PFSK-1 (cell line): ENCODE measurements at regions not wholly inside any gene's neighbourhood (a gene's known extent, or its start where the extent isn't known, plus 50 kb on each side); places are given as distances from the start of the nearest gene placed in this dataset.

Experiments used
- FOXP2 ChIP-seq: optimal IDR thresholded peaks from 2 replicates; pipeline ENCODE3; 2011; ENCODE audit warnings: borderline replicate concordance, control low read depth, inconsistent platforms; ENCODE audit not compliant: insufficient read depth; ENCODE audit errors: extremely low read length, extremely low read depth
- POLR2AphosphoS5 ChIP-seq: IDR thresholded peaks from 2 replicates; pipeline ENCODE4 v1.6.1; 2012; ENCODE audit warnings: low read depth, mild to moderate bottlenecking, control low read depth, low read length, moderate library complexity
- SIN3A ChIP-seq: IDR thresholded peaks from 2 replicates; pipeline ENCODE4 v1.6.1; 2012; ENCODE audit warnings: mild to moderate bottlenecking, low read length, moderate library complexity, borderline replicate concordance; ENCODE audit not compliant: insufficient read depth
- TAF1 ChIP-seq: IDR thresholded peaks from 2 replicates; pipeline ENCODE4 v1.6.1; 2012; ENCODE audit warnings: low read length, control low read depth, borderline replicate concordance; ENCODE audit not compliant: insufficient read depth
- TF ChIP-seq, protein P1 (sequence below), 2 experiments: IDR thresholded peaks; 2 replicates each; pipeline versions ENCODE4 v1.6.1 to v1.8.0; 2011 to 2012; ENCODE audit warnings: low read depth in 2 of 2, low read length in 2 of 2, control low read depth in 1 of 2, inconsistent platforms in 1 of 2, mild to moderate bottlenecking in 1 of 2, moderate library complexity in 1 of 2; ENCODE audit not compliant: insufficient read depth in 1 of 2

DNA sequence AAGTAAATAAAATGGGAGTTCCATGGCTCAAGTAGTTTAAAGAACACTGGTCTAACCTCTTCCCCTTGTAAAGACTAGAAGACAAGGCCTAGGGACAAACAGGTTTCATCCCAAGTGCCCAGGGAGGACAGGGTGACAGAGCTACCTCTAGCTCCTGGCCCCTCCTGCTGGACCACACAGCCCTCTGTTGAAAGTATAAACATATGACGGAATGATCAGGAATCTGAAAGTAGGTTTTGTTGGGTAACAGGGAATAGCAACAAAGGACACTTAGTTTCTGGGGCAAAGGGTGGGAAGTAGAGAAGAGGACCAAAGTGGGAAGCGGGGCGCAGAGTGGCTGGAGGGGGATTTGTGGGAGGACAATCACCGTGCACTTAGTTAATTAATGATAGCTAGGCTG, 67.0 kb upstream of the DAB2IP start:
- no peak for TF ChIP-seq SIN3A
- no peak for TF ChIP-seq TAF1

- no peak for TF ChIP-seq SIN3A
- no peak for TF ChIP-seq TAF1
- TF ChIP-seq, protein P1, sequence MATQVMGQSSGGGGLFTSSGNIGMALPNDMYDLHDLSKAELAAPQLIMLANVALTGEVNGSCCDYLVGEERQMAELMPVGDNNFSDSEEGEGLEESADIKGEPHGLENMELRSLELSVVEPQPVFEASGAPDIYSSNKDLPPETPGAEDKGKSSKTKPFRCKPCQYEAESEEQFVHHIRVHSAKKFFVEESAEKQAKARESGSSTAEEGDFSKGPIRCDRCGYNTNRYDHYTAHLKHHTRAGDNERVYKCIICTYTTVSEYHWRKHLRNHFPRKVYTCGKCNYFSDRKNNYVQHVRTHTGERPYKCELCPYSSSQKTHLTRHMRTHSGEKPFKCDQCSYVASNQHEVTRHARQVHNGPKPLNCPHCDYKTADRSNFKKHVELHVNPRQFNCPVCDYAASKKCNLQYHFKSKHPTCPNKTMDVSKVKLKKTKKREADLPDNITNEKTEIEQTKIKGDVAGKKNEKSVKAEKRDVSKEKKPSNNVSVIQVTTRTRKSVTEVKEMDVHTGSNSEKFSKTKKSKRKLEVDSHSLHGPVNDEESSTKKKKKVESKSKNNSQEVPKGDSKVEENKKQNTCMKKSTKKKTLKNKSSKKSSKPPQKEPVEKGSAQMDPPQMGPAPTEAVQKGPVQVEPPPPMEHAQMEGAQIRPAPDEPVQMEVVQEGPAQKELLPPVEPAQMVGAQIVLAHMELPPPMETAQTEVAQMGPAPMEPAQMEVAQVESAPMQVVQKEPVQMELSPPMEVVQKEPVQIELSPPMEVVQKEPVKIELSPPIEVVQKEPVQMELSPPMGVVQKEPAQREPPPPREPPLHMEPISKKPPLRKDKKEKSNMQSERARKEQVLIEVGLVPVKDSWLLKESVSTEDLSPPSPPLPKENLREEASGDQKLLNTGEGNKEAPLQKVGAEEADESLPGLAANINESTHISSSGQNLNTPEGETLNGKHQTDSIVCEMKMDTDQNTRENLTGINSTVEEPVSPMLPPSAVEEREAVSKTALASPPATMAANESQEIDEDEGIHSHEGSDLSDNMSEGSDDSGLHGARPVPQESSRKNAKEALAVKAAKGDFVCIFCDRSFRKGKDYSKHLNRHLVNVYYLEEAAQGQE (IDR thresholded peaks at IDR 0.05; ENCODE audit: insufficient read depth in 1 of 2, low read depth in 2 of 2, low read length in 2 of 2): no peak
- TF ChIP-seq POLR2AphosphoS5: no peak
- no peak for TF ChIP-seq FOXP2
Observed at GRCh38 chr9:121587863-121588262, 63.6 kb upstream of the DAB2IP start.

GRCh38 chr9:121589986-121590385, 61.4 kb upstream of the DAB2IP start:
- TF ChIP-seq POLR2AphosphoS5: no peak
- no peak for TF ChIP-seq TAF1
- TF ChIP-seq, protein P1 (IDR thresholded peaks at IDR 0.05; ENCODE audit: insufficient read depth in 1 of 2, low read depth in 2 of 2, low read length in 2 of 2): no peak
- TF ChIP-seq FOXP2: no peak
- no peak for TF ChIP-seq SIN3A

DNA sequence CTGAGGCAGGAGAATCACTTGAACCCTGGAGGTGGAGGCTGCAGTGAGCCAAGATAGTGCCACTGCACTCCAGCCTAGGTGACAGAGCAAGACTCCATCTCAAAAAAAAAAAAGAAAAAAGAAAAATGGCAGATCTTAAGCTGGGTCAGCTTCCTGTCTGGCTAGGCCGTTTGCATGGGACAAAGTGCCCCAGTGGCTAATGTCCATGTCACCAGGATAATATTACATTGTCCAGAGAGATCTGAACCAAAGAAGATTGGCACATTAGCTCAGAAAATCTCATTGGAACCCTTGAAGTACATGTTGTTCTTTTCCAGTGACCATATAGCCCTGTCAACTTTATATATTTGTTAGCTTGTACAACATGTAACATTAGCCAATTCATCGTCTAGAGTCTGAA, 59.2 kb upstream of the DAB2IP start:
- TF ChIP-seq SIN3A (no peak), POLR2AphosphoS5 (no peak), FOXP2 (no peak), TAF1 (no peak)
- TF ChIP-seq, protein P1 (IDR thresholded peaks at IDR 0.05; ENCODE audit: insufficient read depth in 1 of 2, low read depth in 2 of 2, low read length in 2 of 2): no peak

DNA sequence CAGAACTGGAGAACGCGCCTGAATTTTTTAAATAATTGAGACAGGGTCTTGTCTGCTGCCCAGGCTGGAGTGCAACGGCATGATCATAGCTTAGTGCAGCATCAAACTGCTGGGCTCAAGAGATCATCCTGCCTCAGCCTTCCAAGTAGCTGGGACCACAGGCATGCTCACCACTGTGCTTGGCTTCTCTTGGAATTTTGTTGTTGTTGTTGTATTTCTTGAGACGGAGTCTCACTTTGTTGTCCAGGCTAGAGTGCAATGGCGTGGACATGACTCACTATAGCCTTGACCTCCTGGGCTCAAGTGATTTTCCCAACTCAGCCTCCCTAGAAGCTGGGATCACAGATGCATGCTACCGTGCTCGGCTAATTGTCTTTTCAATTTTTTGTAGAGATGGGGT, 58.4 kb upstream of the DAB2IP start:
- TF ChIP-seq, protein P1 (IDR thresholded peaks at IDR 0.05; ENCODE audit: insufficient read depth in 1 of 2, low read depth in 2 of 2, low read length in 2 of 2): no peak
- no peak for TF ChIP-seq SIN3A
- no peak for TF ChIP-seq FOXP2
- no peak for TF ChIP-seq POLR2AphosphoS5
- TF ChIP-seq TAF1: no peak

DNA sequence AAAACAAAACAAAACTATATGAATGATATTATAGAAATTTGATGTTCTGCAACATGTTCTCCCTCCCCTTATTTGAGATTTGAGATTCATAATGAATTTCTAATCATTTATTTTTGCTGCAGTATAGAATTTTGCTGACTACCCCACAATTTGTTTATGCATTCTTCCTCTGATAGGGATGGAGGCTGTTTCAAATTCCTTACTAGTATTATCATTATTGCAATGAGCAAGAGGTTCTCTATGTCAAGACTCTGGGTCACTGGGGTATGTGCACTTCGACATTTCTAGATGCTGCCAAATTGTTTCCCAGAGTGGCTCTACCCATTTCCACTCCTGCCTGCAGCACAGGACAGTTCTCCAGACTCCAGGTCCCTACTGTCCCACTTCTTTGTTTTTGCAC, 54.9 kb upstream of the DAB2IP start:
- TF ChIP-seq SIN3A: no peak
- TF ChIP-seq, protein P1 (IDR thresholded peaks at IDR 0.05; ENCODE audit: insufficient read depth in 1 of 2, low read depth in 2 of 2, low read length in 2 of 2): no peak
